HUES48 (cell line): ENCODE measurements at regions not wholly inside any gene's neighbourhood (a gene's known extent, or its start where the extent isn't known, plus 50 kb on each side); places are given as distances from the start of the nearest gene placed in this dataset.
"Not testable (repeated sequence)": the region's sequence is repeated elsewhere in the genome, so short reads cannot be mapped to it uniquely, and the experiment has no call there.

ENCODE experiments used
- H3K27ac ChIP-seq: one replicate; pipeline ENCODE4 v1.7.0; 2013; ENCODE audit warnings: low read depth, low read length, inconsistent platforms
- H3K27me3 ChIP-seq: 2 replicates; pipeline ENCODE4 v1.6.1; 2013; ENCODE audit warnings: mild to moderate bottlenecking, low read length; ENCODE audit not compliant: control insufficient read depth, insufficient read depth
- H3K36me3 ChIP-seq: 2 replicates; pipeline ENCODE4 v1.6.1; 2013; ENCODE audit warnings: low read length; ENCODE audit not compliant: control insufficient read depth, insufficient read depth
- H3K4me1 ChIP-seq: 2 replicates; pipeline ENCODE4 v1.6.1; 2013; ENCODE audit warnings: mild to moderate bottlenecking, low read length; ENCODE audit not compliant: control insufficient read depth, insufficient read depth
- H3K4me3 ChIP-seq: 2 replicates; pipeline ENCODE4 v1.5.1; 2013; ENCODE audit warnings: mild to moderate bottlenecking, low read depth, low read length
- H3K9ac ChIP-seq: 2 replicates; pipeline ENCODE4 v1.6.1; 2013; ENCODE audit warnings: mild to moderate bottlenecking, low read depth, low read length, moderate library complexity
- H3K9me3 ChIP-seq: 2 replicates; pipeline ENCODE4 v1.6.1; 2013; ENCODE audit warnings: low read length; ENCODE audit not compliant: control insufficient read depth, insufficient read depth

GRCh38 chr4:123024710-123025109, 102.3 kb upstream of the NUDT6 start:
- Histone ChIP-seq H3K27ac (no peak overlapping the region), H3K9ac (no peak overlapping the region), H3K36me3 (peaks cover 10% of the 10 kb centered on the region), H3K9me3 (no peaks in the 10 kb centered on the region), H3K4me3 (no peak overlapping the region), H3K27me3 (no peaks in the 10 kb centered on the region), H3K4me1 (0 out of 2 replicates have a peak, but pooled peaks cover 4% of the 10 kb centered on the region)

GRCh38 chr4:123025398-123025797, 103.0 kb upstream of the NUDT6 start:
- H3K4me1 ChIP-seq: 0 out of 2 replicates have a peak, but pooled peaks cover 4% of the 10 kb centered on the region
- no peak overlapping the region for H3K27ac ChIP-seq
- H3K27me3 ChIP-seq: no peaks in the 10 kb centered on the region
- no peaks in the 10 kb centered on the region for H3K9me3 ChIP-seq
- no peak overlapping the region for H3K9ac ChIP-seq
- H3K4me3 ChIP-seq: no peak overlapping the region
- peaks cover 10% of the 10 kb centered on the region for H3K36me3 ChIP-seq

GRCh38 chr4:123026015-123026414, 103.6 kb upstream of the NUDT6 start:
- peaks cover 10% of the 10 kb centered on the region for H3K36me3 ChIP-seq
- H3K27ac ChIP-seq, H3K4me3 ChIP-seq, H3K9ac ChIP-seq, H3K9me3 ChIP-seq, H3K27me3 ChIP-seq, H3K4me1 ChIP-seq: not testable (repeated sequence)

GRCh38 chr4:123031664-123032063, 109.3 kb upstream of the NUDT6 start:
- no peak overlapping the region for H3K9ac ChIP-seq
- no peaks in the 10 kb centered on the region for H3K9me3 ChIP-seq
- no peaks in the 10 kb centered on the region for H3K27me3 ChIP-seq
- H3K4me3 ChIP-seq: no peak overlapping the region
- H3K4me1 ChIP-seq: peaks cover 7% of the 10 kb centered on the region; the same call in 1 of the 2 replicates
- no peak overlapping the region for H3K27ac ChIP-seq
- peaks cover 13% of the 10 kb centered on the region for H3K36me3 ChIP-seq

- Histone ChIP-seq H3K27ac (no peak overlapping the region), H3K4me3 (no peak overlapping the region), H3K27me3 (no peaks in the 10 kb centered on the region), H3K36me3 (peaks cover 3% of the 10 kb centered on the region; the same call in 1 of the 2 replicates), H3K4me1 (peaks cover 5% of the 10 kb centered on the region; the same call in 1 of the 2 replicates), H3K9me3 (no peaks in the 10 kb centered on the region), H3K9ac (no peak overlapping the region)
Measured at GRCh38 chr4:123034023-123034422, 111.6 kb upstream of the NUDT6 start.

- peaks cover 5% of the 10 kb centered on the region; the same call in 1 of the 2 replicates for H3K4me1 ChIP-seq
- no peak overlapping the region for H3K9ac ChIP-seq
- H3K9me3 ChIP-seq: no peaks in the 10 kb centered on the region
- no peak overlapping the region for H3K4me3 ChIP-seq
- H3K27ac ChIP-seq: no peak overlapping the region
- H3K27me3 ChIP-seq: no peaks in the 10 kb centered on the region
- H3K36me3 ChIP-seq: peaks cover 3% of the 10 kb centered on the region; the same call in 1 of the 2 replicates
Measured at GRCh38 chr4:123035239-123035638, 112.8 kb upstream of the NUDT6 start.

- Histone ChIP-seq H3K4me1 (peaks cover 5% of the 10 kb centered on the region; the same call in 1 of the 2 replicates), H3K9ac (no peak overlapping the region), H3K36me3 (peaks cover 3% of the 10 kb centered on the region; the same call in 1 of the 2 replicates), H3K4me3 (no peak overlapping the region), H3K9me3 (peaks cover 3% of the 10 kb centered on the region; the same call in 1 of the 2 replicates), H3K27me3 (no peaks in the 10 kb centered on the region), H3K27ac (no peak overlapping the region)
Measured at GRCh38 chr4:123037804-123038203, 115.4 kb upstream of the NUDT6 start.

GRCh38 chr4:123042095-123042494, 119.7 kb upstream of the NUDT6 start:
- Histone ChIP-seq H3K36me3 (no peaks in the 10 kb centered on the region), H3K4me1 (no peaks in the 10 kb centered on the region), H3K27me3 (no peaks in the 10 kb centered on the region), H3K27ac (no peak overlapping the region), H3K9ac (no peak overlapping the region), H3K9me3 (peaks cover 13% of the 10 kb centered on the region), H3K4me3 (no peak overlapping the region)

- H3K9me3 ChIP-seq: peaks cover 13% of the 10 kb centered on the region
- H3K9ac ChIP-seq: no peak overlapping the region
- H3K27ac ChIP-seq: no peak overlapping the region
- H3K27me3 ChIP-seq: no peaks in the 10 kb centered on the region
- H3K4me1 ChIP-seq: no peaks in the 10 kb centered on the region
- no peaks in the 10 kb centered on the region for H3K36me3 ChIP-seq
- no peak overlapping the region for H3K4me3 ChIP-seq
Measured at GRCh38 chr4:123043013-123043412, 120.6 kb upstream of the NUDT6 start.

- Histone ChIP-seq H3K9ac (no peak overlapping the region), H3K27me3 (no peaks in the 10 kb centered on the region), H3K4me3 (no peak overlapping the region), H3K4me1 (no peaks in the 10 kb centered on the region), H3K9me3 (peaks cover 13% of the 10 kb centered on the region), H3K27ac (no peak overlapping the region), H3K36me3 (no peaks in the 10 kb centered on the region)
Measured at GRCh38 chr4:123043793-123044425, 121.5 kb upstream of the NUDT6 start.

GRCh38 chr4:123046096-123046495, 123.7 kb upstream of the NUDT6 start:
- Histone ChIP-seq H3K27ac (no peak overlapping the region), H3K9me3 (peaks cover 13% of the 10 kb centered on the region), H3K4me1 (no peaks in the 10 kb centered on the region), H3K9ac (no peak overlapping the region), H3K36me3 (no peaks in the 10 kb centered on the region), H3K4me3 (no peak overlapping the region), H3K27me3 (no peaks in the 10 kb centered on the region)
